PC-3 (cell line): ENCODE measurements at regions not wholly inside any gene's neighbourhood (a gene's known extent, or its start where the extent isn't known, plus 50 kb on each side); places are given as distances from the start of the nearest gene placed in this dataset.

Source experiments
- CTCF ChIP-seq: fragments of 300-600 bp; sonication (generic); conservative IDR thresholded peaks from 2 replicates; pipeline ENCODE4 v1.5.1; 2017; ENCODE audit warnings: antibody characterized with exemption, low read depth, mild to moderate bottlenecking, low read length
- EZH2 ChIP-seq: fragments of 300-600 bp; sonication (generic); IDR thresholded peaks from one replicate; pipeline ENCODE4 v1.6.1; 2017; ENCODE audit warnings: antibody characterized with exemption, mild to moderate bottlenecking, low read length; ENCODE audit not compliant: unreplicated experiment
- EZH2phosphoT487 ChIP-seq: fragments of 300-600 bp; sonication (generic); IDR thresholded peaks from 2 replicates; pipeline ENCODE4 v1.6.1; 2018; ENCODE audit warnings: mild to moderate bottlenecking, antibody characterized with exemption, low read length, borderline replicate concordance

GRCh38 chr10:111988646-111989045, 194.9 kb downstream of the GPAM start:
- TF ChIP-seq CTCF = no peak
- no peak for TF ChIP-seq EZH2
- TF ChIP-seq EZH2phosphoT487 = no peak
